HG03457 (cell line): ENCODE measurements at regions not wholly inside any gene's neighbourhood (a gene's known extent, or its start where the extent isn't known, plus 50 kb on each side); places are given as distances from the start of the nearest gene placed in this dataset.
"Not testable (repeated sequence)": the region's sequence is repeated elsewhere in the genome, so short reads cannot be mapped to it uniquely, and the experiment has no call there.

Source experiments
- ATAC-seq: cut with Tn5 transposase; IDR thresholded peaks from one replicate; pipeline ENCODE4 v1.9.1; 2021; ENCODE audit warnings: moderate number of reproducible peaks; ENCODE audit not compliant: unreplicated experiment

DNA sequence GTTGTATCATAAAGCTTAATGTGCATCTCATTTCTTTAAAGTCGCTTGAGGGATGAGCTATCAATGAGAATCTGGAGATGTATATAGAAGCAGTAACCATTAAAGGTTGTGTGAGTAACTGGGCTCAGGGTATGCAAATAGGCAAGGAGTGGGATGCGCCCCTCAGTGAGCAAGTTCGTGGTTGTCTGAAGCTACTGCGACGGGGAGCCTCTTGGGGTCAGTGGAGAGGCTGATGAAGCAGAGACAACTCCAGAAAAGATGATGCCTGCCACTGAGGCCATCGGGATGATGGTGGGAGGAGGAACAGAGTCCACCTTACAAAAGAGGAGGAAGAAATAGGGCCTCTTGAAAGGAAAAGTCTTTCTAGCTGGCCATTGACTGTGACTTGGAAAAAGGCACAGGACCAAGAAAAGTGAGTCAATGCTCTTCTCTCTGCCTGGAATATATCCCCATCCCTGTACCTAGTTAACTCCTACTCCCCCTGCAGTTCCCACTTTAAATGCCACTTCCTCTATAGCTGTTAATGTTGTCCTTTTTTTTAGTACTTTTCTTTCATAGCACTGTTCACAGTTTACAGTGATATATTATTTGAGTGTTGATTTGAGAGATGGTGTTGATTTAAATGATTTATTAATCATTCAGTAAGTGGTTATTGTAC, 51.4 kb upstream of the LSM6 start:
- ATAC-seq: peak; percentile 68

DNA sequence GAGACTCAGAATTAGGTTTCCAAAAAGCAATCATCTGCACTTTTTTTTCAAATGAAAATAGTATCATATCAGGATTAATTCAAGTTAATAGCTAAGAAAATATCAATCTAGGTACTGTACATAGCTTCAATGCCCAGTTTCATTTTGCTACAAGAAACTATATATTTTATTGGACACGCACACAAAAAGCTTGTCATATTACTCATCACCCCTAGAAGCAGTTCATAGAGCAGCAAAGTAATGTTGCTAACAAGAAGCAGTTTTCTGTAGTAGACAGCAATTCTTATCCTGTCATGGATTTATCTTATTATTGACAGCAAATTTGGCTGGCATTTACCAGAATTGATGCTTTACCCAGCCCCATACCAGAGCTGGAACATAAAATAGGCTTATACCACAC, 52.3 kb upstream of the LSM6 start:
- no peak for ATAC-seq

DNA sequence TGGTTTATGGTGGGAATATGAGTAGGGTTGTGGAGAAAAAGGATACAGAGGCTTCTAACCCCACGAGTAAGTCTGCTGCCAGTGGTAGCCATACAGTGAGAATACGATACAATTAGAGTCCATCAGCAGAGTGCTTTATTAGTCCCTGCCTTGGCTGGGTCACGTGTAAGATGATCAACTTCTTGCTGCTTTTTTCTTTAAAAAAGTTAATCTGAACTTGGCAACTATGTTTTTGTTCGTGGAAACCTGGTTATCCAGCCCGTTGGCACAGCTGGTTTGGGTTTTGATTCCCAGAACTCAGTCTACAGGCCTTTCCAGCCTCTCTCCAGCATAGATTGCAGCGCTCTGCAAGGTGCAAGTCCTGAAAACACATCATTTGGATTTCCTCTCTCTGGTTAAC, 53.1 kb upstream of the LSM6 start:
- no peak for ATAC-seq

DNA sequence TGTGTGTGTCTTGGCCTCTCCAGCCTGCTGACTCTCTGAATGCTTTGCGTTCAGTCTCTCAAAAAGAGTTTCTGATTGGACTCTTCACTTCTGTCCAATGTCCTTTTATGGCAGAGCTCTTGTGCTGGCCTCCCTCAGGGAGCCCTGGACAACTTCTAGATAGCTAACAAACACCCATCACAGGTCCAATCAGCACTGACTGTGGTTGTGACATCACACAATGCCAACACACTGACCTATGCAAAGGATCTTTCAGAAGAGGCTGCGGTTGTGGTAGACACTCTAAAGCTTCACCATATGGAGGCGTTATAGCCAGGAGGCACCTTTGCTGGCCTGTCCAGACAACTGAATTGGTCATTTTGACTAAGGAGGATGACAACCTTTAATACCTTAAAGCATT, 53.8 kb upstream of the LSM6 start:
- ATAC-seq: no peak

DNA sequence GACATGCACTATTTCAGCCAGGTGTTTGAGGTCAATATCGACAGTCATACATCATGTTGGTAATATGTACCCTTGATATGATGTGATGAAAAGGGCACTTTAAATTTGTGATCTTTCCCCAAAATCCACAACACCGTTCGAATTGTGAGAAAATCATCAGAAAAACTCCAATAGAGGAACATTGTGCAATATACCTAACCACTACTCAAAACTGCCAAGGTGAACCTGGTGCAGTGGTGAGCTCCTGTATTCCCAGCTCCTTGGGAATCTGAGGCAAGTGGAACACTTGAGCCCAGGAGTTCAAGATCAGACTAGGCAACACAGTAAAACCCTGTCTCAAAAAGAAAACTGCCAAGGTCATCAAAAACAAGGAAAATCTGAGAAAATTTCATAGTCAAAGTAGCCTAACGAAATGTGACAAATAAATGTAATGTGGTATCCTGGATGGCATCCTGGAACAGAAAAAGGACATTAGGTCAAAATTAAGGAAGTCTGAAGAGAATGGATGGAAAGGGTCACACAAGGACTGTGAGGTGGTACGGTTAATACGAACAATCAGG, 55.6 kb upstream of the LSM6 start:
- ATAC-seq: no peak

DNA sequence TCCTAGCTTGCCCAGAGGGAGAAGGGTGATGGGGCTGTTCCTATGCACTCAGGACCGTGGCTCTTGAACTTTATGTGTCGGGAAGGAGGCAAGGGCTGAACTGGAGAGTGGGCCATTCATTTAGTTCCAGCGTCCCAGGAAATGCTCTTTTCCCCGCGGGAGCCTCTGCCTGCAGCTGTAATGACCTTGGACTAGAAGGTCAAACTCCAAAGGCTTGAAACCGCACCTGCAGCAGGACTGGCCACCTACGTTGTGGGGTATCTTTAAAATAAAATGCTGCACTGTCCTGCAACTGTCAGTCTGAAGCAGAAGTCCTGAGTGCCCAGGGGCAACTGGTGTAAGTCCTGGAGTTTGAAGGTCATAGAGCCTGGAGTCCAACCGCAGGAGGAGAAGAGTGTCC, 61.5 kb upstream of the LSM6 start:
- ATAC-seq: no peak

DNA sequence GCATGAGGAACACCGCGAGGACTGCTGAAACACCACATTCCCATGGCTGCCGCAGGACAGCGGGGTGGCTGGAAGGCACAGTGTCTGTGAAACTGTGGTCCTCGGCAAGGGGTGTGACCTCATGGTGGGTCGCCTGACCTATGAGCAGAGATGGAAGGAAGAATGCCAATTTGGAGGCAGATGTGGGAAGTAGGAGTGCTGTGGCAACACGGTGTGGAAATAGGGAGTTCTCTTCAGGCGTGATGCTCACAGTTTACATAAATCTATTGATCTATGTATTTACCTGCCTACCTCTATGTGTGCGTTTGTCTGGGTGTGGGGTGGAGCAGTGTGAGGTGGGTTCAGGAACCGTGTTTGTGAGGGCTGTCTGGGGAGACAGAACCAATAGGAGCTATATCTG, 62.3 kb upstream of the LSM6 start:
- ATAC-seq: no peak

DNA sequence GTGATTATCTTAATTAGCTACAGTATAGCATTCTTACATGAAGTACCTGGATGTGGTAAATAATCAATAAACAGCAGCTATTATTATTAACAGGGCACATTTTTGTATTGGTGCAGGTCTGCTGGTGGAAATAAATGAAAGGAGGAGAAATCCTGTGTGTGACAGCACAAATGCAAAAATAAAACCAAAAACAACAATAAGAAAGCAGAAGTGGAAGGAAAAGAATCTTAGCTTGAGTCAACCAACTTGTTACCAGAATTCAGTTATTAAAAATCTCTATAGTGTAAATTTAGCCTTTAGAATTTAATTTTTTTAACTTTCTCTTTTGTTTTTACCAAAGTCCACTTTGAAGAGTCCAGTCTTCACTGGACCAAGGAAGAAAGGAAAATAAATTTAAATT, 63.1 kb upstream of the LSM6 start:
- no peak for ATAC-seq

DNA sequence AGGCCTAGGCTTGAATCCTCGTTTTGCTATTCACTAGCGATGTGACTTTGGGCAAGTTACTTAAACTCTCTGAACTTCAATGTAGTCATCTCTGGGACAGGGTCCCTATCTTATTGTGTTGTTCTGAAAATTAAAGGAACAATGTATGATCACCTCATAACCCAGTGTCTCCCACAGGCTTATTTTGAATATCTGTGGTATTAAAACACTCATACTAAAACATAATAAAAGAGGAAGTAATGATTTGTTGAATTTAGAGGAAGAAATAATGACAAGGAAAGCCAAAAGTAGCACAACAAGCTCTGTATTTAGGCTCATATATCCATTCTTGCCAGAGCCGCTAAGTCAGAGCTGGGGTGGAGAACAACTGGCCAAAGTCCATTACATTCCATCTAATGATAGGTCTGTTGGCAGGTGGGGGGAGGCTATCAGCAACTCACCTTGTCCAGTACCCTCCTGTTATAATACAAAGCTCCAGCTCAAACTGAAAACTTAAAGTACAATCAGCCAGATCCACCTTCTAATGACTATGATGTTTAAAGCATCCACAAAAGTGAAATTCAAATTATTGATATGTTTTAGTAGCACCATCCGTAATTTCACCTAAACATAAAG, 64.5 kb upstream of the LSM6 start:
- no peak for ATAC-seq

DNA sequence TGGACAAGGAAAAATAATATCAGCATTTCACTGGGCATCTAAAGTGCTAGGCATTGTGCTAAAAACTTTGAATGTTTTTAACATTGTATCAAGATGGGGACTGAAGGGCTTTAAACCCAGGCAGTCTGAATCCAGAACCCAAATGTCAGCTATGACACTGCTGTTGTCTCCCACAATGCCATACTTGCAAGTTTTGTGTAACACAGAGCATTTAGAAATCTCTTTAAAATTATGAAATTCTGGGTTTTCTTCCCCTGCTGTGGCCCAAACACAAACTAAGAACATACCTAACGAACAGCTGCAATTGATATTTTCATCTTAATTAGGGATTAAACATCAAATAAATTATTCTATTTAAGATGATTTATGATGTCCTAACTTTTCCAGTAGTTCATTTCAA, 66.8 kb upstream of the LSM6 start:
- no peak for ATAC-seq

DNA sequence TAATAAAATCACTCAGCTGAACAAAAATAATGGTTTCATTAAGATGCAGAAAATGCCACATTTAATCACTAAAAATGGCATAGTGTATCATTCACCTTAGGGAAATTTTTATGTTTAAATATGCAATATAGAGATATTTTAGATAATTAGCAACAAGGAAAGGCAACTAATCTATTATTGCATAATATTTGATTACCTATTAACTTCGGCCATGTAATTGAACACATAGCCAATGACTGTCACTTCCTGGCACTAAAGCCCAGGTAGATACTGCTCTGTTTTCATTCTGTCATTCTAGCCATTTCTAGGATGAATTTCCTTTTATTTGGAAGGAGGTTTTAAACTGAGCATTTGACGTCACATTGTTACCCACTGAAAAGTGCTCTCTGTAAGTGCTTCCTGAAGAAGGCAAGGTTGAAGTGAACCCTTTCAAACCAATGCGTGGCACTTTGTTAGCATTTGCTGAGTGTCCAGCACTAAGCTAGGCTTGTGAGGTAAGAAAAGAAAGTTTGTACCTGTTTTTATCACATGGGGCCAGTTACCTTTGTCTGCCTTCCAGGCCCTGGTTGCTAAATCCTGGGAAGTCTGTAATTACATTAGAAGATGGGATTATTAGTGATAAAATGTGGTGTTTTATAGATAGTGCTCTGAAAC, 67.8 kb upstream of the LSM6 start:
- ATAC-seq: no peak

DNA sequence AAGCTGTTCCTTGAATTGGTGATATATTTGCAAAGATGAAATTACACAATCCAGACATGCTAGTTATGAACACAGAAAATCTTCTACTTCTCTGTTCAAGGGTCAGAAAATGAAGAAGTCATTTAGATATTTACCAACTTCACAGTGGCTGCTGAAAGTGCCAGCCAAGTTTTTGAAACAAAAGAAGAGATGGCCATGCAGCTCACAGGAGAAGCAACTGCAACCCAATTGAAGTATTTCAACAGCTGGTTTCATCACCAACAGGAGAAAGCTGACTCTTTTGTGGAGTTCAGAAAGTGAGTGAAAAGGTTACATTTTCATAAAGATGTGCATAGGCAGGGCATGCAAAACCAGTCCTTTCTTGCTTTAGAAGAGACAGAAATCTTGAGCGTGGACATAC, 70.1 kb upstream of the LSM6 start:
- ATAC-seq: peak; percentile 42

DNA sequence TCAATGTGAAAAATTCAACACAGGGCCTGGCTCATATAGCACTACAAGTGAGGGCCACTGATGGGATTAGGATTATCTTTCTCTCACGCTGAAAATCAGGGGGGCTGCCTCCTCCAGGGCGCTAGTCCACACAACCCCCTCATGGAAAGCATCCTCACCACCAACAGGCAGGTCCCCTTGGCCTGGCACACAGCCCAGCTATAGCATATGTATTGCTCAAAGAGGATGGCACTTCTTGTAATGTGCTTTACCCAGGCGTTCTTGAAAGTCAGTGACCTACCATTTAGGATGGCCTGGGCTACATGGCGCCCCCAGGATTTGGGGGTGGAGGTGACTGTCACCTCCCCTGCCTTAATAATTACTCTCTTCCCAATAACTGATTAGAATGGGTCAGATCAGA, 71.0 kb upstream of the LSM6 start:
- ATAC-seq: no peak

DNA sequence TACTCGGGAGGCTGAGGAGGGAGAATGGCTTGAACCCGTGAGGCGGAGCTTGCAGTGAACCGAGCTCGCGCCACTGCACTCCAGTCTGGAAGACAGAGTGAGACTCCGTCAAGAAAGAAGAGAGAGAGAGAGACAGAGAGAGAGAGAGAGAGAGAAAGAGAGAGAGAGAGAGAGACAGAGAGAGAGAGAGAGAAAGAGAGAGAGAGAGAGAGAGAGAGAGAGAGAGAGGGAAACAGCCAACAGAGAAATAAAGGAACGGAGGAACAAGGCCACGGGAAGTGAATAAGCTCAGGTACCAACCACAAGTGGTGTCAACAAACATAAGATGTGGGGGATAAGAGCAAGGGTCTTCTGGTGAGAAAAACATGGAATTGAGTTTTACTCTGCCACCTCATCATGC, 71.5 kb upstream of the LSM6 start:
- not testable (repeated sequence) for ATAC-seq

DNA sequence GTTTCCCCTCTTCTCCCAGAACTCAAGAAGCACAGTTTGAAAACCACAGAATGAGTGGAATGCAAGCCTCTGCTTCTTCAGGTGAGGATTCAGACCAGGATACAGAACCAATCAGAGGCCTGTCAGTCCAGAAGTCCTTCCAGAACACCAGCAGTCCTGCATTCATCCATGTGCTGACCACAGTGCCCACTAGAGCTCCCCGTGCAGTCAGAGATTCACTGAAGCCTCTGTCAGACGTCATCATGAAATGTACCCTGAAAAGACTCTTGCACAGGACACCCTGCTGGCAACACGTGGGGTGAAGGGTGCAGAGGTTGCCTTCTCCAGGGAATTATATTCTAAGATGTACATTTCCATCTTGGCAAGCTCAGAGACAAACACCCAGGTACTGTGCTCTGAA, 75.9 kb upstream of the LSM6 start:
- ATAC-seq: no peak

DNA sequence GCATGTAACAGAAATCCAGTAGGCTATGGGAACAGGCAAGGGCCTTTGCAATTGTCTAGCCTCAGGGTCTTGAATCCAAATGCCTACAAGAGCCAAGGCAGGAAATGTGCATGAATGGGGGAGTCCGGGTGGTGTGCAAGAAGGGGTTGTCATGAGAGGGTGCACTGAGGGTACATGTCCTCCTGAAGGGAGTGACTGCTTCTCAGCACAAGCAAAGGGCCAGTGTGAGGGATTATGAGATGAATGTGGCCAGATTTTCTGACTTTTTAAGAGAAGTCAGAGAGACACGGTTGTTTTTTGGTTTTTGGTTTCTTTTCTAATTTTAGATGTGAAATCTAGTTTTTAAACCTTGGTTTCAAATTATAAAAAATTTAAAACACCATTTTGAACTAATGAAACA, 76.5 kb upstream of the LSM6 start:
- peak; percentile 66 for ATAC-seq

DNA sequence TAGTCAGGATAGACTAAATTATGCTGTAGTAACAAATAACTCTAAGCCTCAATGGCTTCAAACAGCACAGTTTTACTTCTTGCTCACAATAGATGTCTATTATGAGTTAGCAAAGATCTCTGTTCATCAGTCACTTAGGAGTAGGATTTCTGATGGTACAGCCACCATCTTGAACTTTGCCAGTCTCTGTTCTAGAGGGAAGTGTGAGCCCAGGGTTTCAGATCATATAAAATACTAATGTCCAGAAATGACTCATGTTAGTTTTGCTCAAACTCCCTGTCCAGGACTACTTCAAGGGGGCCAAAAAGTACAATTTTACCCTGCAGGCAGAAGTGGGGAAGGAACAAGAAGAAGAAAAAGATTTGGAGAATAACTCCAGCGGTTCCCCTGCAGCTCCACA, 77.1 kb upstream of the LSM6 start:
- peak; percentile 55 for ATAC-seq

DNA sequence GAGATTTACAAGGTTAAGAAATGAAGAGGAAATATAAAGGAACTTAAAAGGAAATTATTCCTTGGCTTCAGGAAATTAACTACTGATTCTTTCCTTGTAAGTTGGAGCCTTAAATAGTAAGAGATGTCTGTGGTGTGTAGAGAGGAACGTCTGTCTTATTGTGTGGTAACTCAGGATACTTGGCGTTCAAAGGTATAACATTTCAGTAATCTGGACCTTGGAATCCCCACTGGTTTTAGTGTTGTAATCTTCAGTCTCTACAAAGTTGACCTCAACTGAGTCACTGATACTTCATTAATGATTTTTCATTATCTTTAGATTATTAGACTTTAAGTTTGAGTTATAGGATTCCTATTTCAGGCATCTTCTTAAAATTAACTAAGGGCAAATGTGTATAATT, 79.1 kb upstream of the LSM6 start:
- no peak for ATAC-seq

DNA sequence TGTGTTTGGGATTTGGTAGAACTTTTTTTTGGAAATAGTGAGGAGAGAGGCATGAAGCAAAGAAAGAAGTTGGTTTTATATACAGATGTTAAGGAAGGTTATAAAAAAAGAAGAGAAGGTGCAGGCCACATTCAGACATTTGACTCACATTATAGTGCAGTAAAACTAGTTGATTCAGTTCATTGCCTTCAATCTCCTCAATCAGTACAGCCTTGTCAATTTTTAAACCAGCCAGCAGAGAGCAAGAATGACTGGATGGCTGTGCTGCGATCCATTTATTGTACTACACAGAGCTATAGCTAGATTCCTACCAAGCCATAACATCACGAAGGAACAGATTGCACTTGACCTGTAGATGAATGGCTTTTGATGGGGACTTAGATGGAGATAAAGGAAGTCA, 79.7 kb upstream of the LSM6 start:
- peak; percentile 41 for ATAC-seq

DNA sequence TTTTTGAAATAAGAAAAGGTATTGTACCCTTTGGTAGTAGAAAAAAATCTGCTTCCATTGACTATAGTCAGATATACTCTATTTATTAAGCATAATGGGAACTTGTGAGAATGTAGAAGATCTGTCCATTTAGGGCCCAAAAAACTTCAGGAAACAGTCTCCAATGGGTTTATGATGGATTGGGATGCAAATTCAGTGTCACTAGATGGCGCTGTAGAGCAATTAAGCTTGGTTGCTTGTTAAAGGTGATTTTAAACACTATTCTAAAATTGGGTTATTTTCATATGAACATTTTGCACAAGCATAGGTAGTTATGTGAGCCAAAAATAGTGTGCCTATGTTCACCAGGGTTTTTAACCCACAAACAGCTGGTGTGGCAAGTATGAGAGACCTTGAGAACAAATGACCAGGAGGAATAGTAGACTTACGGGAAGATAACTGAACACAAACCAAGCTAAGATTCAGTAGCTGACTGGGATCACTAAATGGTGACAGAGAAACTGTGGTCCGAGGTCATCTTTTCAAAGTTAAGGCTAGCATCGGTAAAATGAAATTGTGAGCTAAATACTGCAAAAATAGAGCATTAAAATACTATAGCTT, 80.3 kb upstream of the LSM6 start:
- ATAC-seq: no peak

DNA sequence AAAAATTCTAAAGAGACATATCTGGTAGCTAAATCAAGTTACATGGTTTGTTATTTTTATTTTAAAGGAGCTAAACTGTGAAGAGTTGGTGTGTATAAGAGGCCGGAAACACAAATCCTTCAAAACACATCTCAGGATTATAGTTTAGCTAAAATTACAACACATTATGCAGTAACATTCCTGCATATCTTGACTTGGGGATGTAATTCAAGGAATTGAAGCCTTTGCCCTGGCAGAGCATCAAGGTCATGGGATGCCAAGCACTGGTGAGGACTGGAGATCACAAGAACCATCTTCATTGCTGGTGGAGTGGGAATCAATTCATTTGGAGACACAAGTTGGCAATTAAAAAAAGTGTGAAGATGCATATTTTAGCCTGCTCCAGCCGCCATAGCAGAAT, 86.8 kb upstream of the LSM6 start:
- ATAC-seq: no peak

DNA sequence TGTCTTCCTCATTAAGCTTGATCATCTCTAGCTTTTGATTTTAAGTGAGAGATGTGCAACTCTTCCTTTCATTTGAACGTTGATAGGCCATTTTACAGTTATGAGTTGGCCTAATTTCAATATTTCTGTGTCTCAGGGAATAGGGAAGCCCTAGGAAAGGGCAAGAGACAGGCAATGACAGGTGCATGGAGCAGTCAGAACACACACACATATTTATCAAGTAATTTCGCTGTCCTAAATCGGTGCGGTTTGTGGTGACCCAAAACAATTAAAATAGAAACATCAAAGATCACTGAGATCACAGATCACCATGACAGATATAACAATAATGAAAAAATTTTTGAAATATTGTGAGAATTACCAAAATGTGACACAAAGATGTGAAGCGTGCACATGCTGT, 87.7 kb upstream of the LSM6 start:
- ATAC-seq: no peak
